Kidney glomerular epithelial cell (primary cell): ENCODE measurements at regions not wholly inside any gene's neighbourhood (a gene's known extent, or its start where the extent isn't known, plus 50 kb on each side); places are given as distances from the start of the nearest gene placed in this dataset.

ENCODE experiments used
- DNase-seq: peaks from one replicate; lab custom pipeline; 2025; lab: John Stamatoyannopoulos, UW

DNA sequence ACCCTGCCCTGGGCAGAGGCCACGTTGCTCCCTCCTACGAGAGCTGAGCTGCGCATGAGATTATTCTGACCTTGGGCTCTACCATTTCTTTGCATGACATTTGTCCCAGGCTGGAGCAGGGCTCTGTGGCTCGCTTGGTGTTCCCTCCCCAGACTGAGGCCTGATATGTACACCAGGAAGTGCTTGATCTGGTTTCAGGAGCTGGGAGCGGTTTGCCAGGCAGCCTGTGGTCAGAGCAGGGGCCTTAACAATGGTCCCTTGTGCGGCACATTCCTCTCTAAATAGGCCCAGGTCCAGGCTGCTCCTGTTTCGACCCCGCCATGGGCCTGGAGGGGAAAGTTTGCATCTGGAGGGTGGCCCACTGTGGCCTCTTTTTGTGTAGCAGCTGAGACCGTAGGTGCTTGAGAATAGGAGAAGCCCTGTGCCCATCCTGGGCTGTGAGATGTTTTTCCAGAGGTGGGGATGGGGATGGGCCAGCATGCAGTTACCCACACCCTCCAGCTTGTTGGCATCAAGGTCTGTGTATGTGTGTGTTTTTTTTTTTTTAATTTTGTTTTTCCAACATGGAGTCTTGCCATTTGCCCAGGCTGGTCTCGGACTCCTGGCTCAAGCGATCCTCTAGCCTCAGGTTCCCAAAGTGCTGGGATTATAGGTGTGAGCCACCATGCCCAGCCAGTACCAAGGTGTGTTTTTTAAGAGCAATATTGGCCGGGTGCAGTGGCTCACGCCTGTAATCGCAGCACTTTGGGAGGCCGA is 253.9 kb downstream of the SEC14L1 start:
- DNase-seq = no peak

DNA sequence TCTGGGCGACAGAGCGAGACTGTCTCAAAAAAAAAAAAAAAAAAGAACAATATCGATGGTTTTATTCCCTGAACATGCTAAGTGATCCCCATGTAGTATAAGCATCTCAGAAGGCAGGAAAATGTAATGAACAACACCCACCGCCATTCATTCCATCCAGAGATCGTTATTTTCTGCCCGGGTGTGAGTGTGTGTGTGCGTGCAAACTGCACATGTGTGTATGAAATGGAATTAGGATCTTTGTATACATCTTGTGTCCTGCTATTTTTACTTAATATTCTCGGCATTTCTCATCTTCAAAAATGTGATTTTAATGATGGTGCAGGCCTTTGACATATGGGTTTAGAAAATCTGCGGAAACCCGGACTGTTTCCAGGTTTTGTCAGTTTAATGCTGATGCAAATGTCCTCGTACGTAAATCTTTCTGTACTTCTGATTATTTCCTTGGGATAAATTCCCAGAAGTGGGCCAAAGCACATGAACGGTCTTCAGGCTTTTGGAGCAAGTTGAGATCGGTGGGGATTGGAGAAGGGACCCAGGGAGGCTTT is 254.8 kb downstream of the SEC14L1 start:
- DNase-seq = no peak

DNA sequence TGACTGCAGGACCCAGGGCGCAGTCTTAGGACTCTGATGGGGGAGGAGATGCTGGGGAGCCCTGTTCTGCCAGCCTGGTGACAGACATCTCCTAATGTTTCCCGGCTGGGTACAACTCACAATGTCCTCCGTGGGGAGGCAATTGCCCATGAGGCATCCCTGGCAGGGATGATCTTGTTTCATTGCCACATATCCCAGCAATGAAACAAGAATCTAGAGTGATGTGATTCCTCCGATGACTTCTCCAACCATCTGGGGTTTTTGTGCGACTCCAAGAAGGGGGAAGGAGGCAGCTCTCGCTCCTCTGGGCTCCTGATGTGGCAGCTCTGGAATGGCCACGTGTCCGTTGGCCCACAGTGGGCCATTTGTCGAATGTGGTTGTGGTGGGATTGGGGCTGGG is 255.8 kb downstream of the SEC14L1 start:
- DNase-seq = no peak

DNA sequence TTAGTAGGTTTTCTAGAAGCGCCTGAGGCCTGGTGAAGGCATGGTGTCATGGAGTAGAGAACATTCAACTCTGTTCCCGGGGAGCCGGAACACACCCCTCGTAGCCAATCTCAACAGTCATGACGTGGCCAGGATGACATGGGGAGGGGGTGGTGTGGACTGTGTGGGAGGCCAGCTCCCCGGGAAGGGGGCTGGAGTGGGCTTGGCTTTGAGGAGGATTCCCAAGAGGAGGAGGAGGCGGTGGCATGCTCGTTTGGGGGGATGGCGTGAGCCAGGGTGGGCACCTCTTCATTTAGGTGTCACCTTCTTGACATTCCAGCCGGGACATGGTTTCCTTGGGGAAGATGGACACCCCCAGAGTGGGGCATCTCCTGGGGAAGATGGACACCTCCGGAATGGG is 257.5 kb downstream of the SEC14L1 start:
- DNase-seq = no peak

DNA sequence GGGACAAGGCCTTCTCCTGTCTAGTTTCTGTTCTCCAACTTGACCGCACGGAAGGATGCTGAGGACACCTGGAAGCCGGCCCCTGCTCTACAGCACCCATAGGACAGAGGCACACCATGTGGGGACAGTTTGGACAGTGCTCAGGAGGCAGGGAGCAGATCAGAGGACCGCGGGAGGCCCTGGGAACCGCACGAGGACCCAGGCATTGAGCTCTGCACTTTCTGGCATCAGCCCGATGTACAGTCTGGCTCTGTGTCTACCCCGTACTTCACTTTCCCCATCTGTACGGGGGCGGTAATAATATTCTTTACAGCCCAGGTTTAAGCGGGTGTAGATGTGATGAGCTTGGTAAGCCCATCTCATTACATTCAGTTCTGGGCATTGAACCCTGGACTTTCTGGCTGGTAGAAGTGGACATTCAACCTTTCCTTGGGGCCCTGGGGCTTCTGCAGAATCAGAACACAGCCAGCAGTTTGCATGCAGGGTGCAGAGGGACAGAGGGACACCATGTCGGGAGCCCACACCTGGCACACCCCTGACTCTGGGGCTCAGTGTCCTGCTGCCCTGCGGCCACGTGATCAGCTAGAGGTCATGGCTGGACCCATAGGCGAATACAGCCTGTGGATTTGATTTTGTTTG is 258.7 kb downstream of the SEC14L1 start:
- no peak for DNase-seq

DNA sequence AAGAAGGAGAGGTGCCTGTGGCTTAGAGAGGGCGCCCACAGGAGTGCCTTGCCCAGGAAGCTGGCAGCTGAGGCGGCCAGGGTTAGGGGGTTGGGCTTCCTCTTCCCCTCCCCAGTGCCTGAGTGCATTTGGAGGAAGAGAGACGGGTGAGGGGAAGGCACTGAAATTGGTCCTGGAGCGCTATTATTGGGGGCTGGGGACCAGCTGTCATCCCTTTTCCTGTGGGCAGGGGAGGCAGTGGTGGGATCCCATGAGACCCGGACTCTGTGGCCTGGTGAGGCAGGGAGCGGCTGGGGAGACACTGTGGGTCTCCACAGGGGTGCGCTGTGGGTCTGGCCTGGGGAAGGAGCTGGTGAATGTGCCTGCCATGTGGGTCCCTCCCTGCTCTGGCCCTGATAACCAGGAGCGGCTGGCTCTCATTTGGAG is 259.7 kb downstream of the SEC14L1 start:
- no peak for DNase-seq

DNA sequence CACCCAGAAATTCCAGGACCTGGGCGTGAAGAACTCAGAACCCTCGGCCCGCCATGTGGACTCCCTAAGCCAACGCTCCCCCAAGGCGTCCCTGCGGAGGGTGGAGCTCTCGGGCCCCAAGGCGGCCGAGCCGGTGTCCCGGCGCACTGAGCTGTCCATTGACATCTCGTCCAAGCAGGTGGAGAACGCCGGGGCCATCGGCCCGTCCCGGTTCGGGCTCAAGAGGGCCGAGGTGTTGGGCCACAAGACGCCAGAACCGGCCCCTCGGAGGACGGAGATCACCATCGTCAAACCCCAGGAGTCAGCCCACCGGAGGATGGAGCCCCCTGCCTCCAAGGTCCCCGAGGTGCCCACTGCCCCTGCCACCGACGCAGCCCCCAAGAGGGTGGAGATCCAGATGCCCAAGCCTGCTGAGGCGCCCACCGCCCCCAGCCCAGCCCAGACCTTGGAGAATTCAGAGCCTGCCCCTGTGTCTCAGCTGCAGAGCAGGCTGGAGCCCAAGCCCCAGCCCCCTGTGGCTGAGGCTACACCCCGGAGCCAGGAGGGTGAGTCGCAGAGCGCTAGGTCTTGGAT is 261.5 kb downstream of the SEC14L1 start:
- no peak for DNase-seq

DNA sequence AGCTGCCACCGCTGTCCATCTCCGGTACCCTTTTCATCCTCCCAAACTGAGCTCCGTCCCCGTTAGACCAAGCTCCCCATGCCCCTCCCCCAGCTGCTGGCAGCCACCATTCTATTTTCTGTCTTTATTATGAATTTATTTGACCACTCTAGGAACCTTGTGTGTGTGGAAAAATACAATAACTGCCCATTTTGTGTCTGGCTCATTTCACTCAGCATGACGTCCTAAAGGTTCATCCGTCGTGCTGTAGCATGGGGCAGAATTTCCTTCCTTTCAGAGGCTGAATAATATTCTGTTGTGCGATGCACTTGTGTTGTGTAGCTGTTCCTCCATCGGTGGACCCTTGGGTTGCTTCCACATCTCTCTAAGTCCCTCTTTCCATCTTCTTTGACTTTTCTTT is 263.1 kb downstream of the SEC14L1 start:
- DNase-seq = no peak

DNA sequence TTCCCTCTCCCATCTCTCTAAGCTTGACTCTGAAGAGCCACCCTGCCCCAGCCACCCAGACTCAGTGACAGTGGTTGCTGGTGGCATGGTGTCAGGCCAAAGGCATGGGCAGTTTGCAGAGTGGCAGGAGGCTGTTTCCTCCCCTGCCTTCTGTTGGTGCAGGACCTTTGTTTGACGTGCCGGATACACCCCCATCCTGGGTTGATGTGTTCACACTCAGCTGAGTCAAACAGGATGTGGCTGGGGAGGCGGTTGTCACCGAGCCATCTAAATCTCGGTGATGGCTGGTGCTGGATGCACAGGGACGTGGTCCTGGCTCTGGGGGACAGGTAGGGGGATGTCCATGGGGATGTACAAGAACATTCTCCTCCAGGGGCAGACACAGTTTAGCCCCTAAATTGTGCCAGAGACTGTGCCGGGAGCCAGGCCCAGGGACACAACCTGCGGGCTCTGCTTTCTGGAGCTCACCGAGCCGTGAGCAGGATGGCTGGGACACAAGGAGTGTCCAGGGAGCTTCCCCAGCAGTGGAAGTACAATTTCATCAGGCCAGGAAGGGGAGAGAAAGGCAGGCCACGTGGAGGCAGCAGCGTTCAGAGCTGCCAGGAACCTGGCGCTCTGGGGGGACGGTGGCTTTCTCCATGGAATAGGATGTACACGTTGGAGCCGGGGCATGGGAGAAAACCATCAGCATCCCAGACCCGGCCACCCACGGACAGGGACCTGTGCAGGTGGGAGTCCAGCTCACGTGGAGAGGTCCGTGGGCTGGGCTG is 264.2 kb downstream of the SEC14L1 start:
- DNase-seq = peak; percentile 50

DNA sequence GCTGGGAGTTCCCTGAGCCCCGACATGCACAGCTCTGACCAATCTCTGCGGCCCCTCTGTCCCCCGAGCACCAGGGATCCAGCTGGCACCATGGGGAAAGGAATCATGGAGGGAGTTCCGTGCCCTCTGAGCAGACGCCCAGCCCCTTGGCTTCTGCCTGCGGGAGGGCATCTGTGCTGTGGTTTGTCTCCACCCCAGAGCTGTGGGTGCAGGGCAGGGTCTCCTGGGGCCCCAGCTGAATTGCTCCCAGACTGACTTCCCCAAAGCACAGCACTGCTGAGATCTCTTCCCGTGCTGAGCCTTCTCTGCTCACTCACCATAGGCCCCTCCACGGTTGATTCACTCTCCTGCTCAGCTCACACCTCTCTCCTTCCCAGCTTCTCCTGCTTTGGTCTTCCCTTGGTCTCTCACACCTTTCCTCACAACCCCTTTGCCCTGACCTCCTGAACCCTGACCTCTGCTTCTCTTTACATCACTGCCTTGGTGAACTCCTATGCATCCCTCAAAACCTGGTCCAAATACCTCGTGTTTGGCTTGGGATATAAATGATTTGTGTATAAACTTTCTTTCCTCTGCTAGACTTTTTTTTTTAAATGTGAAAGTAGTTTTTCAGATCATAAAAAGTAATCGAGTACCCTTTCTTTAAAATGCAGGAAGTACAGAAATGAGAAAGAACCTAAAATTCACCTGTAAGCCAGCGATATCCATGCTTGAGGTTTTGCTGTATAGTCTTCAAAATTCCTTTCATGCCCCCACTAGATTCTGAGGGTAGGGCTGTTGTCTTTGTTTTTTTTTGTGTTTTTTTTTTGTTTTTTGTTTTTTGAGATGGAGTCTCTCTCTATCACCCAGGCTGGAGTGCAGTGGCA is 265.3 kb downstream of the SEC14L1 start:
- DNase-seq = no peak

DNA sequence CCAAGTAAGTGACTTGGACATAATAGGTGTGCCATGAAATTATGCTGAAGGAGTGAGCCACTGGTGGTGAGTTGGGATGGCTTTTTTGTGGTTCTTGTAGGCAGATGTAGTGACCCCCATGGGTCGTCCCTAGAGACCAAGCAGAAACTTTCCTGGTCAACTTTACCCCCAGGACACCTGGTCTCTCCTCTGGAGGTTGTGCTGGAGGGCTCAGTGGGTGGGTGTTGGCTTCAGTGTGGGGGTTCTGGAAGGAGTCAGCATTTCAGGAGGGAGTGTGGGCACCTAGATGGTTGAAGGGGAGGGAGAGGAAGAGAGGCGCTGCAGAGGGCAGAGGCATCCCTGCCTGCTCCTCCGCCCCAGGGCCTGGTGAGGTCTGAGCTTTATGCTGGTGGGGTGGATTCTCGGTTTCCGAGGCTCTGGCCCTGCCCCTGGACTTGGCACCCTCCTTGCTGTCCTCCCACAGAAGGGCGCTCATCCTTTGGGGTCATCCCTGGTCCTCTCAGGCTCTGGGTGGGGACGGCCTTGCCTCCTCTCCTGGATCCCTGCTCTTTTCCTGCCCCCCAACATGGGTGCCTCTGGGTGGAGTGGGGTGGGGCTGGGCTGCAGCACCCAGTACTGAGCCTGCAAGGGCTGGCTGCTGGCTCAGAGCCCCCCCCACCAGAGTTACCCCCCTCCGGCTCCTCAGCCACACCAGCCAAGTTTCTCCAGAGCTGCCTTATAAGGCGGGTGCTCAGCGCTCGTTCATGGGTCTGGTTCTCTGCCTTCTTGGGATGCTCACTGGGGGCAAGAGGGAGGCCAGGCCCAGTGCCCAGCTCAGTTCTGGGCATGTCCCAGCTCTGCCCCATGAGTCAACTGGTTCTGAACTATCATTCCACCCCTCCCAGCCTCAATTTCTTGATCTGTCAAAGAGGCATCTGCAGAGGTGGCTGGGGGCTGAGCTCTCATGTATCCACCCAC is 266.8 kb downstream of the SEC14L1 start:
- no peak for DNase-seq

DNA sequence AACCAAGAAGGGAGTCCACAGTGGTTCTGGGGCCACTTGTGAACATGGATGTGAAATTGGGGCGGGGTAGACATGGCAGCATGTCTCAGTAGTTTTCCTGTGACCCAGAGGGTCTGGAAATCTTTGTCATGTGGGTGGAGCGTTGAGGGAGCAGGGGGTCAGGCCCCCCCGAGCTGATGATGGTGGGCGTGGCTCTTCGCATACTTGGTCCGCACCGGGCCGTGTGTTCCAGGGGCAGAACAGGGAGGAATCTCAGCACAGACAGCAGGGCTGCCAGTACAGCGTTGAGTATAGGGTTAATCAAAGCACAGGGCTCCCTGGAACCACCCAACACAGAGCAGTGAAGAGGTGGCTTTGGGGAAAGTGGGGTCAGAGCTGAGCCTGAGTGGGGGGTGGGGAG is 267.5 kb downstream of the SEC14L1 start:
- no peak for DNase-seq

DNA sequence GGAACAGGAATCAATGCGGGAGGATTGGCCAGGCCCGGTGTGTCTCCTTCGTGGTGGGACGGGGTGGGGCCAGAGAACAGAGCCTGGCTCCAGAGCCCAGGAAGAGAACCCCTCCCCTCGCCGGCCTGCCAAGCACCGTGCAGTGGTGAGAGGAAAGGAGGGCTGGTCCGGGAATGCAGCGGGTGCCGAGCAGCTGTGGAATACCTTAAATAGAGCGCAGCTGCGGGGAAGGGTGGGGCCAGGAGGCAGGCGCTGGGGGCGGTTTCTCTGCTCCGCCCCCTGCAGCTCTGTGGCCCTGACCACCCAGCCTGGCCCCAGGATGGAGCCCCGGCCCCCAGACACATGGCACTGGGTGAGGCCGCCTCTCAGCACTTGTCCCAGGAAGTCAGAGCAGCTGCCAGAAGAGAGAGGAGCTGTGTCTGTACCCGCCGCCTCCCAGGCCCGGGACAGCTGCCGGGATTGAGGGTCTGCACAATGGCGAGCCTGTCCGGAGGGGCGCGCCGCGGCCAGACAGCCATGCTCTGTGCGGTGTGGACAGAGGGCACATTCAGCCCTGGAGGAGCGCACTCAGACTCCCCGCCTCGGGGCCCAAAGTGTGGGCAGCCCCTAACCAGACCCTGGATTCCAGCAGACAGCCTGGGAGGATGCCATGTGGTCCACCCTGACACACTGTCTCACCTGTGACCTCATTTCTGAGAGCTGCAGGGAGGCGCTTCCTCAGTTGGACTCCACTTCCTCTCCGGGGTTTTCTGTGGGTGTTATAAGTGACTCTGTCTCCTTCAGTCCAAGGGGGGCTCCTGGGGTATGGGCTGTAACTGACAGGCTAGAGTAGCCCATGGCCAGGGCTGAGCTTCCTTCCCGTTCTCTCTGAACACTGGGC is 268.8 kb downstream of the SEC14L1 start:
- DNase-seq = no peak

DNA sequence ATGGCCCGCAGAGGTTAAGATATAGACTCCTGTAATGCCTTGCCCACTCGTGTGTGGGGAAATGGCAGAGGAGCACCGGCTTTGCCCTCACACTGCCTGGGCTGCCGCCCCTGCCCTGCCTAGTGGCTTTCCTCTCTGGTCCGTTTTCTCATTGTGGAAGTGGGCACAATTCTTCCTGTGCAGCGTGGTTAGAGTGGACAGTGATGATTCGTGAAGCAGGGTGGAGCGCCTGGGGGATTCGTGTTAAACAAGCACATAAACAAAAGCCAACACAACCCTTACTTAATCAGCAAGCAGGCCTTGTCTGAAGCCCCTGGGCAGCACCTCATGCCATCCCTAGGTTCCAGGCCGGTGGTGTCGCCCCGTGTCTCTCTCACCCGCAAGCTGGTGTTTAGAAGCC is 269.7 kb downstream of the SEC14L1 start:
- DNase-seq = no peak

DNA sequence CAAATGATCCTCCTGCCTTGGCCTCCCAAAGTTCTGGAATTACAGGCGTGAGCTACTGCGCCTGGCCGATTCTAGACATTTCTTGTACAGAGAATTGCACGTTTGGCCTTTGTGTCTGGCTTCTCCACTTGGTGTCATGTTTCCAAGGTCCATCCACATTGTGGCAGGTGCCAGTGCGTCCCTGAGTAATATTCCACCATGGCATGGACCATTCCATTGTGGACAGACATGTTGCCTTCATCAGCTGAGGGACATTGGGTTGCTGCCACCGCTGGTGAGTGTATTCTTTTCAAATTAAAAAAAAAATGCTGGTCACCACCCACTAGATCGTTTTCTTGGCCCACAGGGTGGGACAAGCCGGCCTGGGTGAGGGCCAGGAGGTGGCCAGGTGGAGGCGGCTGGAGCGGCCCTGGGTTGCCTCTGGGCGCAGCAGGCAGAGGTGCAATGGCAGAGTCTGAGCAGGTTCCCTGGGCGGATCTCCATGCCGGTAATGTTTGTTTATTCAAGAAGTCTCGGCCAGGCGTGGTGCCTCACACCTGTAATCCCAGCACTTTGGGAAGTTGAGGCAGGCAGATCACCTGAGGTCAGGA is 274.1 kb downstream of the SEC14L1 start:
- no peak for DNase-seq

DNA sequence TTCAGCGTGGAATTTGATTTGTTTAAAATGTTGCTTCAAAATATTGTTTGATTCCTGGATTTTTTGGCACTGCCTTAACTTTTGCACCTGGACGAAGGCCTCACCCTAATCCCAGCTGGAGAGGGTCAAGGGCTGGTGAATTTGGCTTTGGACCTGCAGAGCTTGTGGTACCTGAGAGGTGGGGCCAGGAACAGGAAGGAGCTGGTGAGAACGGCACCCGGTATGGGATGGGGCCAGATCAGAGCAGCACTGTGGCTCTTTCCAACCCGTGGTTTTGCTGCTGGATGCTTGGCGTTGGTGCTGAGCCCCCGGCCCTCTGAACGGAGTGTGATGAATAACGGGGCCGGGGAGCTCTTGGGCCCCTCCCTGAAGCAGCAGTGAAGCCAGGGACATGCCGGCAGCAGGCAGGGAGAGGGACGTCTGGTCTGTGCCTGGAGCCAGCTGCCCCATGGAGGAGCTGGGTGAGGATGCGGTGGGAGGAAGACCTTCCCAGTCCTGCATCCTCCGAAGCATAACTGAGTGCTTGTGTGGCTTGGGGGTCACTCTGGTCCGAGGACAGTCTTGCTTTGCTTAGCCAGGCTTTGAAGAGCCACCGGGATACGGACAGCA is 275.4 kb downstream of the SEC14L1 start:
- no peak for DNase-seq

DNA sequence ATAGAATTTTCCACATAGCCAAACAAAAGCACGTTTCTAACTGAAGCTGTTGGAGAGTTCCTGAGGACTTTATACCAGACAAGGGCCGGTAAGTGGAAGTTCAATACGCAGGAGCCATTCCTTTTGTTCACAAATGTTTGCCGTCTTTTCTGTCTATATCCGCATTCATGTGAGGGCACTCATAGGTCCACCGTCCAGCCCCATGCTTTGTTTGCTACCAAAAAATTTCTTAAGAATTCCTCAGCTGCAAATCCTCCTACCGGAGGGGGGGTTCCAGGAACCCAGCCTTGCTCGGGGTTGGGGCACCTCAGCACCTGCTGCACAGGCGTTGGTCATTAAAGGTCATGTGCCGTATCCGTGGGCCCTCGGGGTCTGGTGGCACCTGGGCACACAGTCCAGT is 276.8 kb downstream of the SEC14L1 start:
- no peak for DNase-seq

DNA sequence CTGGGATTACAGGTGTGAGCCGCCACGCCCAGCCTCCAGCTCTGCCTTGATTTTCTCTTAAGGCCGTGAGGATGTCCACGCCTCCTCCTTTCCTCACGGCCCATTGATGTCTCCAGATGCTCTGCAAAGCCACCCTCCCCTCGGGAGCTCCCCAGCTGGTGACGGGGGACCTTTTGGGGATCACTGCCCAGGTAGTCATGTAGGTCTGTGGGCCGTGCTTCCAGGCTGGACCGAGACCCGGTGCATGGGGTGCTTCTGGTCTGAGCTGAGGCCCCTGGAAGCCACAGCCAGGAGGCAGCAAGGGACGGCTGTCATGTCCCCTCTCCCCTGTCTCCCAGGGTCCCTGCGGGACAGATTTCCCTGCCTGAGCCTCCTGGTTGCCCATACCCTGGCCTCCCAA is 277.8 kb downstream of the SEC14L1 start:
- no peak for DNase-seq
